GM19328 (cell line): ENCODE measurements at regions not wholly inside any gene's neighbourhood (a gene's known extent, or its start where the extent isn't known, plus 50 kb on each side); places are given as distances from the start of the nearest gene placed in this dataset.
"Not testable (repeated sequence)": the region's sequence is repeated elsewhere in the genome, so short reads cannot be mapped to it uniquely, and the experiment has no call there.

Experiments used
- ATAC-seq: cut with Tn5 transposase; IDR thresholded peaks from one replicate; pipeline ENCODE4 v1.9.1; 2021; ENCODE audit warnings: mild to moderate bottlenecking, moderate library complexity; ENCODE audit not compliant: unreplicated experiment

- ATAC-seq, result no peak
These were observed 62.3 kb upstream of the PAGE3 start for GRCh38 chrX:55326985-55327384.

- ATAC-seq, result no peak
These were observed 70.6 kb upstream of the PAGE3 start for GRCh38 chrX:55335296-55335695.

DNA sequence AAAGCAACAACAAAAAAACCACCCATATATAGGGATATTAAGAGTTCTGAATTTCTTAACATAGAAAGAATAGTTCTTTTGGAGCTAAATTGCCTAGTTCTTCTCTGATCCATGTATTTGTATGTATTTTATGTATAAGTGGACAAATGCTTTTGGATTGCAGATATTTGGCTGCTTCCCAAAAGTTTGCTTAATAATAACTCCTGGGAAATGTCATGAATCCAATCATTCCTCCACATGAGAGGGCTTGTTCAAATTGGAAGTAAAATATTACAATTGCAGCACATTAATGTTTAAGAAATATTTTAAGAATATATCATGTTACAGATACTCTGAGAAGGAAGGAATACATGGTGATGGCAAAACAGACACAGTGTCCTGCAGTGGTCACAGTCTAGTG, 71.5 kb upstream of the PAGE3 start:
- no peak for ATAC-seq

- no peak for ATAC-seq
These were observed 76.2 kb upstream of the PAGE3 start for GRCh38 chrX:55340896-55341433.

DNA sequence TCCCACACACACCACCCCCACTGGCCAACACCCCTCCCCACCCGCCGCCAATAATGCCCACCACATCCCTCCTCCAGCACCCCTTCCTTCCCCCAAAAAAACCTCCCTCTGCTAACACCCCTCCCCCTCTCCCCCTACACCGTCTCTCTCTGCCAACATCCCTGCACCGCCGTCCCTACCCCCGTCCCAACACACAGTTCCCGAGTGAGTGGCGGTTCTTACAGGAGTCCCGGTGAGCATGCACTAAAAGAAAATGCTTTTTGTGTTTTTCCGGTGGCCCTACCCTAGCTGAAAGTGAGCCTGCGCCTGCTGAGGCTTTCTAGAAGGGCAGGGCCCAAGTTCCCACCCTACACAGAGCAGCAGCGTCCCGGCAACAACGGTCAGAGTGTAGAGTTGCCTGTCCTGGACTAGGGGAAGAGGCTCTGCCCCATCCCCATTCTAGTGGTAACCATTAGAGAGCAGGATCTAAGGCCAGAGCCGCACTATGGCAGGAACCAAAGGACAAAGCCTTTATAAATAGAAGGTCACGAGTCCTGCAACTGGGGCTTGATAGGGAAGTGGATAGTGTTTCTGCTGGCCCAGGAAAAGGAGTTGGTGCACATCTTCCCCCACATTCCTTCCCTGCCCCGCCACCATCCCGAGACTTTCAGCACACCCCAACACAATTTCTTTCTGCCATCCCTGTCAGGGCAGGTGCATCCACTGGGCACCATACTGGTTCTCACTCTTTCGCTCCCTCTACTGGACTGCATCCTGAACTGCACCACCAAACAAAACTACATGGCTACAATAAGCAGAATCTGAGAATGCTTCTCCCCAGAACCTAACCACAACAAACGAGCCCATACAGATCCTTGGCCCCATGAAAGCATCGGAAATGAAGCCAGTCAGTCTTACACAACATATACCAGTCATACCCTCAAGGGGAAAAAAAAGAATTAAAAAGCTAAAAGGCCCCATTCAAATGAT, 78.1 kb upstream of the PAGE3 start:
- ATAC-seq, result peak; percentile 58

DNA sequence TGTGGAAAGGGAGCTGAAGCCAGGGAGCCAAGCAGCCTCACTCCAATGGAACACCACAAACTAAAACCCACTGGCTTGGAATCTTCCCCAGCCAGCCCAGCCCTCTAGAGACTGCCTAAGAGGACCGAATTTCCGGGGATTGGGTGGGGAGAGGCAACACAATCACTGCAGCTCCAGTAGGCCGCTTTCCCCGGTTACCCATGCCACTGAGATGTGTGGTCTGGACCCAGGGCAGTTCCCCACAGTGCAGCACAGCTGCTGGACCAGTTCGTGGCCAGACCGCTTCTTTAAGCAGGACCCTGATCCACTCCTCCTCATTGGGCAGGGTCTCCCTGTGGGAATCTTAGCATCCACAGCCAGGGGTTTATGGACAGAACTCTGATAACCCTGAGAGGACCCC, 91.9 kb upstream of the PAGE3 start:
- ATAC-seq, result no peak

DNA sequence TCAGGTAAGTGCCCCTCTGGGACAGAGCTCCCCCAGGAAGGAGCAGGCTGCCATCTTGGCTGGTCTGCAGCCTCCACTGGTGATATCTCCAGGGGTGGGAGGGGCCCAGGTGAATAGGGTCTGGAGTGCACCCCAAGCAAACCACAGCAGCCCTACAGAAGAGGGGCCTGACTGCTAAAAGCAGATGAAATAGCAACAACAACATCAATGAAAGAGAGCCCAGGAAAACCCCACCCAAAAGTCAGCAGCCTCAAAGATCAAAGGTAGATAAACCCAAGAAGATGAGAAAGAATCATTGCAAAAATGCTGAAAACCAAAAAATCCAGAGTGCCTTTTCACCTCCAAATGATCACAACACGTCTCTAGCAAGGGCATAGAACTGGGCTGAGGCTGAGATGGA, 92.5 kb upstream of the PAGE3 start:
- ATAC-seq, result no peak

DNA sequence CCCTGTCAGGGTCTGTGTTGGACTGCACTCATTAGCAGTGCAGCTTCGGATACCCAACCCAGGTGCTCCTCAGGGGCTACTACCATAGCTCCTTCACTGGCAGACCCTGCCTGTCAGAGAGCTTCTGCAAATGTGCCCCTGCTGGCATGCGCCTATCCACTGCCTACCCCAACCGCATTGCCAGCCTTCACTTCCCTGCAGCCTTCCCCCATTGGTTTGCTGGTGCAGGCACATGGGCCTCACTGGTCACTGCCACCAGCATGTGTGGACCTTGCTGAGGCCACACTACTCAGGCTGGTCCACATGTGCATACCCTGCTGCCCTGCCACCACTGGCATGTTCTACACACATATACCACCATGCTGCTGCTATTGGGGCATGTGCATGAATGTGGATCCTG, 72.5 kb upstream of the MAGEH1 start:
- ATAC-seq, result no peak

DNA sequence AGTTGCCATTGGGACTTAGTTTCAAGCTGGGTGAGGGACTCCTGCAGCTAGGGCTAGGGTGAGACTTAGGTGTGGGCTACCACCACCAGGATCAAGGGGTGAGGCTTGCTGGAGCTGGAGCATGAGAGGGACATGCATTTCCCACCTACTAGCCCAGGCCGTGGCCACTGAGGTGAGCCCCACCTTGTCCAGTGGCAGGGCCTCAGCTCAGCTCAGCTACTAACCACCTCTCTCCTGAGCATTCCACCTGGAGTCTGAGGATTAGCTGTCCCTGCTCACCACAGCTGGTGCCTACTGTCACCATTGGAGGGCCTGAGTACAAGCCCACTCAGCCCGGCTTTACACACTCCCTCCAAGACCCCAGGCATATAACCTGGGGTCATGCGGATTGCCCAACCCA, 62.6 kb upstream of the MAGEH1 start:
- ATAC-seq, result no peak

GRCh38 chrX:55396836-55397235, 55.1 kb upstream of the MAGEH1 start:
- not testable (repeated sequence) for ATAC-seq
